GM12878 (cell line): ENCODE measurements at regions not wholly inside any gene's neighbourhood (a gene's known extent, or its start where the extent isn't known, plus 50 kb on each side); places are given as distances from the start of the nearest gene placed in this dataset.

Source experiments
- ATAC-seq: fragments of 200-7000 bp; cut with Tn5 transposase; 3 replicates; pipeline ENCODE4 v1.9.1; 2020; ENCODE audit warnings: mild to moderate bottlenecking, moderate library complexity
- BruUV-seq: library from RNA; stranded (reverse); fragments of 400-500 nt; replicated peaks from 2 replicates; lab custom pipeline; 2021; lab: Mats Ljungman, UMichigan
- CTCF ChIA-PET: fragments of 300-600 bp; sonication (Branson Sonifier 250); formaldehyde crosslinking; extraction: SDS; loops from one replicate; lab custom pipeline; 2021; ENCODE audit warnings: inconsistent platforms; lab: Yijun Ruan, JAX
- POLR2A ChIA-PET: fragments of 350-600 bp; formaldehyde crosslinking; extraction: SDS; loops from one replicate; lab custom pipeline; 2021; ENCODE audit warnings: inconsistent platforms; lab: Charles Lee
- RAD21 ChIA-PET: fragments of 300-600 bp; sonication (Branson Sonifier 250); formaldehyde crosslinking; loops from one replicate; lab custom pipeline; 2023; ENCODE audit warnings: antibody characterized with exemption; ENCODE audit not compliant: unreplicated experiment; lab: Charles Lee
- SMC1A ChIA-PET: fragments of 300-600 bp; sonication (Branson Sonifier 250); formaldehyde crosslinking; loops from one replicate; lab custom pipeline; 2023; ENCODE audit not compliant: unreplicated experiment, uncharacterized antibody; lab: Charles Lee
- DNase-seq: peaks from one replicate; pipeline ENCODE4 v3.0.0-alpha.2; 2011; ENCODE audit warnings: low read depth, low spot score
- FAIRE-seq: peaks from 3 replicates; lab custom pipeline; 2011; peaks lifted over from hg19 to GRCh38; lab: Jason Lieb, UNC
- H2AFZ ChIP-seq: 2 replicates; pipeline ENCODE4 v1.6.0; 2011; ENCODE audit warnings: low read depth, low read length, control low read depth; ENCODE audit not compliant: control insufficient read depth
- H3K27ac ChIP-seq: 2 replicates; pipeline ENCODE4 v1.5.1; 2011; ENCODE audit warnings: control low read depth; ENCODE audit not compliant: control insufficient read depth, insufficient read depth
- H3K27me3 ChIP-seq, 2 experiments: replicated peaks in 1 of 2; 2 replicates each; pipeline versions ENCODE4 v1.6.0 to v1.6.1; 2011; ENCODE audit warnings: low read length in 1 of 2; ENCODE audit not compliant: control insufficient read depth in 2 of 2, insufficient read depth in 2 of 2
- H3K36me3 ChIP-seq, 2 experiments: 2 replicates each; pipeline ENCODE4 v1.5.1; 2011; ENCODE audit warnings: low read length in 1 of 2; ENCODE audit not compliant: control insufficient read depth in 2 of 2, insufficient read depth in 2 of 2
- H3K4me1 ChIP-seq: 2 replicates; pipeline ENCODE4 v1.6.1; 2011; ENCODE audit warnings: mild to moderate bottlenecking, low read length, moderate library complexity, mixed read lengths; ENCODE audit not compliant: control insufficient read depth, insufficient read depth
- H3K4me2 ChIP-seq: 2 replicates; pipeline ENCODE4 v1.6.0; 2011; ENCODE audit warnings: control low read depth; ENCODE audit not compliant: control insufficient read depth, insufficient read depth
- H3K4me3 ChIP-seq: fragments of 200-600 bp; sonication (generic); 2 replicates; pipeline ENCODE4 v1.5.1; 2016
- H3K79me2 ChIP-seq: 2 replicates; pipeline ENCODE4 v1.6.0; 2011; ENCODE audit warnings: low read length; ENCODE audit not compliant: control insufficient read depth, insufficient read depth
- H3K9ac ChIP-seq: 2 replicates; pipeline ENCODE4 v1.8.0; 2011; ENCODE audit warnings: low read length, control low read depth, mixed read lengths; ENCODE audit not compliant: control insufficient read depth, insufficient read depth
- H3K9me3 ChIP-seq: replicated peaks from 3 replicates; pipeline ENCODE4 v1.5.1; 2011; ENCODE audit warnings: mild to moderate bottlenecking, low read length; ENCODE audit not compliant: control insufficient read depth, insufficient read depth
- H4K20me1 ChIP-seq: 2 replicates; pipeline ENCODE4 v1.6.0; 2011; ENCODE audit not compliant: control insufficient read depth, insufficient read depth
- ATF7 ChIP-seq: fragments of 450-650 bp; IDR thresholded peaks from 2 replicates; pipeline ENCODE4 v1.6.1; 2016; ENCODE audit warnings: low read depth, mild to moderate bottlenecking
- CREB1 ChIP-seq: IDR thresholded peaks from 2 replicates; pipeline ENCODE4 v1.6.1; 2012; ENCODE audit warnings: low read depth, mild to moderate bottlenecking, inconsistent platforms
- CREM ChIP-seq: IDR thresholded peaks from 2 replicates; pipeline ENCODE4 v1.6.1; 2014; ENCODE audit warnings: antibody characterized with exemption, low read depth
- EGR1 ChIP-seq, 2 experiments: IDR thresholded peaks; 1 replicate in 1 of 2; 2 replicates in 1 of 2; pipeline ENCODE4 v1.6.1; 2011 to 2012; ENCODE audit warnings: low read depth in 2 of 2, low read length in 2 of 2, borderline replicate concordance in 1 of 2, mild to moderate bottlenecking in 1 of 2, moderate library complexity in 1 of 2
- IRF4 ChIP-seq: IDR thresholded peaks from 2 replicates; pipeline ENCODE4 v1.6.1; 2011; ENCODE audit warnings: low read depth, low read length
- MEF2A ChIP-seq: IDR thresholded peaks from 2 replicates; pipeline ENCODE4 v1.6.1; 2011; ENCODE audit warnings: low read depth, mild to moderate bottlenecking, low read length, moderate library complexity; ENCODE audit not compliant: insufficient read depth
- SKIL ChIP-seq: fragments of 450-650 bp; IDR thresholded peaks from 2 replicates; pipeline ENCODE4 v1.6.1; 2017; ENCODE audit warnings: mild to moderate bottlenecking, low read depth, inconsistent platforms; ENCODE audit not compliant: poor library complexity, severe bottlenecking
- ZSCAN29 ChIP-seq: fragments of 450-650 bp; IDR thresholded peaks from 2 replicates; pipeline ENCODE4 v1.6.1; 2017; ENCODE audit warnings: mild to moderate bottlenecking, moderate library complexity
- ZZZ3 ChIP-seq: IDR thresholded peaks from 2 replicates; pipeline ENCODE4 v1.6.1; 2011; ENCODE audit warnings: low read depth; ENCODE audit not compliant: control insufficient read depth, insufficient read length
- WGBS: methylation state at CpG from one replicate; pipeline ENCODE4 v1.1.6; 2016; ENCODE audit warnings: low lambda C conversion rate; ENCODE audit not compliant: insufficient replicate concordance, insufficient coverage; ENCODE audit errors: missing lambda C conversion rate; 5-methylcytosine and 5-hydroxymethylcytosine counted together
- in situ Hi-C: fragments of 300-500 bp; cut with MboI; formaldehyde crosslinking; loops from 9 replicates; pipeline ENCODE4 v1.14.3; 2018; ENCODE audit warnings: mixed read lengths
- intact Hi-C: fragments of 100-400 bp; cut with micrococcal nuclease; formaldehyde crosslinking; loops from one replicate; pipeline ENCODE4 v1.14.2; 2022; ENCODE audit not compliant: unreplicated experiment
- TF ChIP-seq, protein P1 (sequence below): fragments of 450-650 bp; formaldehyde crosslinking; IDR thresholded peaks from 2 replicates; pipeline ENCODE4 v1.4.0; 2020; ENCODE audit warnings: mild to moderate bottlenecking, moderate library complexity

DNA sequence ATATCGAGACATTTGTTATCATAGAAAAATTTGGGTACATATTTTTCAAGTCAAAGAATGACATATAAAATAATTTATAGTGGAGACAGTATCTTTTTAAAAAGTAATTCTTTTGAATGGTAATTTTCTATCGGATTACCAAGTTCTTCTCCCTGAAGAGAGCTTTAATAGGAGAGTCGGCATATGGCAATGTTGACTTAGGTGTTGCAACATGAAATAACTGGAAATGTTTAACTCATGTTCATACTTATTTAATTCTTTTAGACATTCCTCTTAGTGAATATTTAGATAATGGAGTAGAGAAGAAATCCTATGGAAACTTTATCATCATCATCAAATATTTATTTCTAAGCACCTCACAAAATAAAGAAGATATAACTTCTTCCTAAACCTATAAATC lies 118.2 kb upstream of the CTNND2 start:
- POLR2A ChIA-PET, result no interaction called here
- BruUV-seq, result no TSS peak
- 39% methylated on average over 3 of the region's 3 CpGs for WGBS

More for the DNA sequence above, 118.2 kb upstream of the CTNND2 start:
- no peaks in the 10 kb centered on the region for H3K36me3 ChIP-seq
- no peak overlapping the region for H2AFZ ChIP-seq
- intact Hi-C loops (loop anchor here (2.0 kb wide), 1 partner anchor 756 kb away; no protein-coding TSS in a partner anchor), in situ Hi-C loops (loop anchor here (25.0 kb wide), 2 partner anchors 760 to 1560 kb away; no protein-coding TSS in a partner anchor)
- no peaks in the 10 kb centered on the region for H3K27me3 ChIP-seq
- no peaks in the 10 kb centered on the region for H3K9me3 ChIP-seq
- no peak for TF ChIP-seq IRF4
- TF ChIP-seq, protein P1, sequence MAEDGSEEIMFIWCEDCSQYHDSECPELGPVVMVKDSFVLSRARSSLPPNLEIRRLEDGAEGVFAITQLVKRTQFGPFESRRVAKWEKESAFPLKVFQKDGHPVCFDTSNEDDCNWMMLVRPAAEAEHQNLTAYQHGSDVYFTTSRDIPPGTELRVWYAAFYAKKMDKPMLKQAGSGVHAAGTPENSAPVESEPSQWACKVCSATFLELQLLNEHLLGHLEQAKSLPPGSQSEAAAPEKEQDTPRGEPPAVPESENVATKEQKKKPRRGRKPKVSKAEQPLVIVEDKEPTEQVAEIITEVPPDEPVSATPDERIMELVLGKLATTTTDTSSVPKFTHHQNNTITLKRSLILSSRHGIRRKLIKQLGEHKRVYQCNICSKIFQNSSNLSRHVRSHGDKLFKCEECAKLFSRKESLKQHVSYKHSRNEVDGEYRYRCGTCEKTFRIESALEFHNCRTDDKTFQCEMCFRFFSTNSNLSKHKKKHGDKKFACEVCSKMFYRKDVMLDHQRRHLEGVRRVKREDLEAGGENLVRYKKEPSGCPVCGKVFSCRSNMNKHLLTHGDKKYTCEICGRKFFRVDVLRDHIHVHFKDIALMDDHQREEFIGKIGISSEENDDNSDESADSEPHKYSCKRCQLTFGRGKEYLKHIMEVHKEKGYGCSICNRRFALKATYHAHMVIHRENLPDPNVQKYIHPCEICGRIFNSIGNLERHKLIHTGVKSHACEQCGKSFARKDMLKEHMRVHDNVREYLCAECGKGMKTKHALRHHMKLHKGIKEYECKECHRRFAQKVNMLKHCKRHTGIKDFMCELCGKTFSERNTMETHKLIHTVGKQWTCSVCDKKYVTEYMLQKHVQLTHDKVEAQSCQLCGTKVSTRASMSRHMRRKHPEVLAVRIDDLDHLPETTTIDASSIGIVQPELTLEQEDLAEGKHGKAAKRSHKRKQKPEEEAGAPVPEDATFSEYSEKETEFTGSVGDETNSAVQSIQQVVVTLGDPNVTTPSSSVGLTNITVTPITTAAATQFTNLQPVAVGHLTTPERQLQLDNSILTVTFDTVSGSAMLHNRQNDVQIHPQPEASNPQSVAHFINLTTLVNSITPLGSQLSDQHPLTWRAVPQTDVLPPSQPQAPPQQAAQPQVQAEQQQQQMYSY (CRISPR knock-in tag), result no peak
- TF ChIP-seq MEF2A, result no peak
- no peak for TF ChIP-seq CREB1
- no peak for TF ChIP-seq EGR1 (IDR thresholded peaks at IDR 0.05; ENCODE audit: borderline replicate concordance in 1 of 2, low read depth in 2 of 2, low read length in 2 of 2)
- TF ChIP-seq ZZZ3, result no peak
- no peak for TF ChIP-seq ATF7
- TF ChIP-seq CREM, result no peak
- no peak for TF ChIP-seq SKIL
- no peak for TF ChIP-seq ZSCAN29
- no peak for ATAC-seq
- H4K20me1 ChIP-seq, result no peaks in the 10 kb centered on the region
- ChIA-PET SMC1A (interaction anchor here (1.0 kb wide), 1 partner anchor 173 kb away, joined by 4 read pairs; no protein-coding TSS in a partner anchor), CTCF (interaction anchor here (1.0 to 2.0 kb wide), 4 partner anchors 23 to 1570 kb away, joined by 3 to 6 read pairs (median 5); no protein-coding TSS in a partner anchor), RAD21 (no interaction called here)
- H3K4me2 ChIP-seq, result no peak overlapping the region
- no peak for DNase-seq
- H3K4me3 ChIP-seq, result no peak overlapping the region
- no peaks in the 10 kb centered on the region for H3K4me1 ChIP-seq
- no peak overlapping the region for H3K9ac ChIP-seq
- FAIRE-seq, result no peak
- no peak overlapping the region for H3K27ac ChIP-seq
- H3K79me2 ChIP-seq, result no peaks in the 10 kb centered on the region
